Body of pancreas (tissue), 4 donors: ENCODE measurements at regions not wholly inside any gene's neighbourhood (a gene's known extent, or its start where the extent isn't known, plus 50 kb on each side); places are given as distances from the start of the nearest gene placed in this dataset.

ENCODE experiments used
- POLR2A ChIP-seq, 3 donors: fragments of 450-650 bp; IDR thresholded peaks; one replicate each; pipeline ENCODE4 v1.6.1; 2016; ENCODE audit warnings: antibody characterized with exemption in 3 of 3, mild to moderate bottlenecking in 2 of 3
- TF ChIP-seq, protein P1 (sequence below), 7 experiments: fragments of 450-650 bp in 4 of 7; fragments of 200-600 bp in 3 of 7; sonication (generic) in 3 of 7; IDR thresholded peaks; one replicate each; pipeline ENCODE4 v1.5.1; 2016 to 2019; ENCODE audit warnings: antibody characterized with exemption in 7 of 7

DNA sequence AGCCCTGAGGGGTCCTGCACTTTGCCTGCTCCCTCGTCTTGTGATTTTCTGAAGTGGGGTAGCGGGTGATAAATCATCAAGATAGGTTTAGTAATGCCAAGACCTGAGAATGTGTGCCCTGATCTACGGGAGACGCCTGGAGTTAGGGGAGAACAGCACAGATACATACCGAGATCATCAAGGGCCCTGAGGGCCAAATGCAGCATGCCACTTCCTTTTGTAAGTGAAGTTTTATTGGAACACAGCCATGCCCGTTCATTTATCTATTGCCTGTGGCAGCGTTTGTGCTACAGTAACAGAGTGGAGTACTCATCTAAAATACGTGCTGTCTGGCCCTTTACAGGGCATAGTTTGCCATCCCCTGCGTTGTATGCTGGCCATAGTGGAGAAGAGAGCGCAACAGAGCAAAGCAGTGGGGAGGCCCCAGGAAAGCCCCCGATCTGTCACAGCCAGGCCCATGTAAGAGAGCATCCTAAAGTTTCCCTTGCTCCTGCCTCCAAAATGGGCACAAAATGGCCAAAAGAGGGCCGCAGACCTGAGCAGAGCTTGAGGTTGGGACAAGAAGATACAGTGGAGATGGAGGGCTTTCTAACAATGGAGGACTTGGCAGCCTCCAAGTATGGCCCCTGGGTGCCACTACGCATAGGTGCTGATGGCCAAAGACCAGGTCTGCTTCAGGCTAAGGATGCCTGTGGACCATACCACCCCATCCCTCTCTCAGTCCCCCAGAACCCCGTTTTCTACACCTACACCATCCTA, 167.0 kb downstream of the SMIM20 start:
- TF ChIP-seq, protein P1, sequence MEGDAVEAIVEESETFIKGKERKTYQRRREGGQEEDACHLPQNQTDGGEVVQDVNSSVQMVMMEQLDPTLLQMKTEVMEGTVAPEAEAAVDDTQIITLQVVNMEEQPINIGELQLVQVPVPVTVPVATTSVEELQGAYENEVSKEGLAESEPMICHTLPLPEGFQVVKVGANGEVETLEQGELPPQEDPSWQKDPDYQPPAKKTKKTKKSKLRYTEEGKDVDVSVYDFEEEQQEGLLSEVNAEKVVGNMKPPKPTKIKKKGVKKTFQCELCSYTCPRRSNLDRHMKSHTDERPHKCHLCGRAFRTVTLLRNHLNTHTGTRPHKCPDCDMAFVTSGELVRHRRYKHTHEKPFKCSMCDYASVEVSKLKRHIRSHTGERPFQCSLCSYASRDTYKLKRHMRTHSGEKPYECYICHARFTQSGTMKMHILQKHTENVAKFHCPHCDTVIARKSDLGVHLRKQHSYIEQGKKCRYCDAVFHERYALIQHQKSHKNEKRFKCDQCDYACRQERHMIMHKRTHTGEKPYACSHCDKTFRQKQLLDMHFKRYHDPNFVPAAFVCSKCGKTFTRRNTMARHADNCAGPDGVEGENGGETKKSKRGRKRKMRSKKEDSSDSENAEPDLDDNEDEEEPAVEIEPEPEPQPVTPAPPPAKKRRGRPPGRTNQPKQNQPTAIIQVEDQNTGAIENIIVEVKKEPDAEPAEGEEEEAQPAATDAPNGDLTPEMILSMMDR (IDR thresholded peaks at IDR 0.05), result no peak
- TF ChIP-seq POLR2A (IDR thresholded peaks at IDR 0.05), result no peak
